ENCODE measurements at regions not wholly inside any gene's neighbourhood (a gene's known extent, or its start where the extent isn't known, plus 50 kb on each side); places are given as distances from the start of the nearest gene placed in this dataset.

DNA sequence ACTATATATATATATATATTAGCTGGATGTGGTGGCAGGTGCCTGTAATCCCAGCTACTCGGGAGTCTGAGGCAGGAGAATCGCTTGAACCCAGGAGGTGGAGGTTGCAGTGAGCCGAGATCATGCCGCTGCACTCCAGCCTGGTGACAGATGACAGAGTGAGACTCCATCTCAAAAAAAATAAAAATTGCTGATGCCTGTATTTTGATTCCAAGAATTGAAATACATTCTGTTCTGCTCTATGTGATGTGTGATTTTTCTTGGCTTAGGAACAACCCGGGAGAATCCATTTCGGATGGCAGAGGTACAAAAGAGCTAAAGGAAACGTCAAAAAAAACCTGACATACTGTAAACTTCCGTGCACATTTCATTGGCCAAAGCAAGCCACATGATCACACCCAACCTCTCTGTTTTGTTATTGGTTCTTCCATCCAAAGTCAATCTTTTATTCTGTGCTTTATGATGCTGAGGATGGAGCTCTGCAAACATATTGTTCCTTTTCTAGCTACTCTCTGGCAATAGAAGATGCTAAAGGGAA lies 478.1 kb upstream of the MAP2 start:
- Histone ChIP-seq H3K4me1 (ENCODE audit: control insufficient read depth in 2 of 2, insufficient read depth in 2 of 2, low read length in 2 of 2) (no peaks in the 10 kb centered on the region), H3K9me3 (ENCODE audit: control insufficient read depth in 2 of 2, insufficient read depth in 1 of 2, low read length in 1 of 2) (no peaks in the 10 kb centered on the region), H3K4me3 (ENCODE audit: low read length in 2 of 2) (no peak overlapping the region), H3K36me3 (ENCODE audit: control insufficient read depth in 2 of 2, insufficient read depth in 2 of 2, low read length in 1 of 2) (no peaks in the 10 kb centered on the region), H3K27ac (ENCODE audit: low read depth in 1 of 2, low read length in 1 of 2) (peak overlapping the region in 1 of 2 donors; percentile 39), H3K27me3 (ENCODE audit: control insufficient read depth in 2 of 2, insufficient read depth in 1 of 2, low read length in 1 of 2) (no peaks in the 10 kb centered on the region)
- DNase-seq (ENCODE audit: low read depth in 6 of 9, low spot score in 9 of 9) = no peak
- 76% methylated on average over 8 of the region's 8 CpGs for WGBS

DNA sequence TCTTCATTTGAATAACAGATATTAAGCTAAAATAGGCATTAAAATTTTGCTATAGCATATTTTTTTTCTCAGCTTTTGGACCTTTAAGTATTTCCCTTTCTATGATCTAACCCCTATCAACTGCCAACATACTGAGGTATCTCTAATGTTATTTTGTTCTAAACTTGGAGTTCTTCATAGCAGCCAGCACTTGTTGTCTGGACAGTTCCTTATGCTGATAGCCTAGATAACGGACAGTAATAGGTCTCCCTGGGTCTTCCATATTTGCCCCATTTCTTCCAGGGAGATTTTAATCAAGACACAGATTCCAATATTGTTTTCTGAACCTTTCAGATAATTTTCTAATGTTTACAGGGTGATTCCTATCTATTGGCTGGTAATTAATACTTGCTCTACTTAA lies 475.8 kb upstream of the MAP2 start:
- Histone ChIP-seq H3K36me3 (ENCODE audit: control insufficient read depth in 2 of 2, insufficient read depth in 2 of 2, low read length in 1 of 2) (no peaks in the 10 kb centered on the region), H3K27ac (ENCODE audit: low read depth in 1 of 2, low read length in 1 of 2) (no peak overlapping the region), H3K9me3 (ENCODE audit: control insufficient read depth in 2 of 2, insufficient read depth in 1 of 2, low read length in 1 of 2) (no peaks in the 10 kb centered on the region), H3K27me3 (ENCODE audit: control insufficient read depth in 2 of 2, insufficient read depth in 1 of 2, low read length in 1 of 2) (no peaks in the 10 kb centered on the region), H3K4me3 (ENCODE audit: low read length in 2 of 2) (no peak overlapping the region), H3K4me1 (ENCODE audit: control insufficient read depth in 2 of 2, insufficient read depth in 2 of 2, low read length in 2 of 2) (no peaks in the 10 kb centered on the region)
- no peak for DNase-seq (ENCODE audit: low read depth in 6 of 9, low spot score in 9 of 9)
- WGBS = 83% methylated on average over 1 of the region's 1 CpG

DNA sequence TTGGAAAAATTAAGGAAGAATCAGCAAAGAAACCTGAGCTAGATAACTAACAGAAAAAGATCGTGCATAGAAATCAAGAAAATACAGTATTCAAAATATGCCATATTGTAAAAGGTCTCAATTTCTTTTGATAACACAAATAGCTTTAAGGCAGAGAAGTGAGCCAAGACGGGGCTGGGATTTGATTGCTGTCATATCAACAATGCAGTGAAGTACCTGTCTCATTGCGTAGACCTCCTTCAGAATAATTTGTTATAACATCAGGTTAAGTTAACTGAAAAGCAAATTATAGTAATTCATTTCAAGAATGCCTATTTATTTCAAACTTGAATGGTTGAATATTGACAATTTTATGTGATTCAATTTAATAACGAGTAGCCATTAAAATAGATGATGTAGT lies 453.8 kb upstream of the MAP2 start:
- H3K27me3 ChIP-seq (ENCODE audit: control insufficient read depth in 2 of 2, insufficient read depth in 1 of 2, low read length in 1 of 2) = no peaks in the 10 kb centered on the region
- no peaks in the 10 kb centered on the region for H3K4me1 ChIP-seq (ENCODE audit: control insufficient read depth in 2 of 2, insufficient read depth in 2 of 2, low read length in 2 of 2)
- WGBS = 89% methylated on average over 4 of the region's 4 CpGs
- no peak overlapping the region for H3K4me3 ChIP-seq (ENCODE audit: low read length in 2 of 2)
- H3K9me3 ChIP-seq (ENCODE audit: control insufficient read depth in 2 of 2, insufficient read depth in 1 of 2, low read length in 1 of 2) = no peaks in the 10 kb centered on the region
- DNase-seq (ENCODE audit: low read depth in 6 of 9, low spot score in 9 of 9) = no peak
- no peaks in the 10 kb centered on the region for H3K36me3 ChIP-seq (ENCODE audit: control insufficient read depth in 2 of 2, insufficient read depth in 2 of 2, low read length in 1 of 2)
- H3K27ac ChIP-seq (ENCODE audit: low read depth in 1 of 2, low read length in 1 of 2) = no peak overlapping the region

GRCh38 chr2:208977582-208977981 lies 446.3 kb upstream of the MAP2 start:
- Histone ChIP-seq H3K9me3 (ENCODE audit: control insufficient read depth in 2 of 2, insufficient read depth in 1 of 2, low read length in 1 of 2) (no peaks in the 10 kb centered on the region), H3K36me3 (ENCODE audit: control insufficient read depth in 2 of 2, insufficient read depth in 2 of 2, low read length in 1 of 2) (no peaks in the 10 kb centered on the region), H3K4me1 (ENCODE audit: control insufficient read depth in 2 of 2, insufficient read depth in 2 of 2, low read length in 2 of 2) (no peaks in the 10 kb centered on the region), H3K27me3 (ENCODE audit: control insufficient read depth in 2 of 2, insufficient read depth in 1 of 2, low read length in 1 of 2) (no peaks in the 10 kb centered on the region), H3K27ac (ENCODE audit: low read depth in 1 of 2, low read length in 1 of 2) (no peak overlapping the region), H3K4me3 (ENCODE audit: low read length in 2 of 2) (no peak overlapping the region)
- DNase-seq (ENCODE audit: low read depth in 6 of 9, low spot score in 9 of 9) = no peak
- WGBS = 80% methylated on average over 2 of the region's 2 CpGs

- Histone ChIP-seq H3K27ac (ENCODE audit: low read depth in 1 of 2, low read length in 1 of 2) (no peak overlapping the region), H3K9me3 (ENCODE audit: control insufficient read depth in 2 of 2, insufficient read depth in 1 of 2, low read length in 1 of 2) (no peaks in the 10 kb centered on the region), H3K27me3 (ENCODE audit: control insufficient read depth in 2 of 2, insufficient read depth in 1 of 2, low read length in 1 of 2) (no peaks in the 10 kb centered on the region), H3K36me3 (ENCODE audit: control insufficient read depth in 2 of 2, insufficient read depth in 2 of 2, low read length in 1 of 2) (no peaks in the 10 kb centered on the region), H3K4me1 (ENCODE audit: control insufficient read depth in 2 of 2, insufficient read depth in 2 of 2, low read length in 2 of 2) (no peaks in the 10 kb centered on the region), H3K4me3 (ENCODE audit: low read length in 2 of 2) (no peak overlapping the region)
- no peak for DNase-seq (ENCODE audit: low read depth in 6 of 9, low spot score in 9 of 9)
Observed at GRCh38 chr2:208978946-208979345, 444.9 kb upstream of the MAP2 start.

GRCh38 chr2:208980321-208980720 lies 443.5 kb upstream of the MAP2 start:
- H3K9me3 ChIP-seq (ENCODE audit: control insufficient read depth in 2 of 2, insufficient read depth in 1 of 2, low read length in 1 of 2) = no peaks in the 10 kb centered on the region
- no peaks in the 10 kb centered on the region for H3K27me3 ChIP-seq (ENCODE audit: control insufficient read depth in 2 of 2, insufficient read depth in 1 of 2, low read length in 1 of 2)
- H3K27ac ChIP-seq (ENCODE audit: low read depth in 1 of 2, low read length in 1 of 2) = no peak overlapping the region
- no peaks in the 10 kb centered on the region for H3K36me3 ChIP-seq (ENCODE audit: control insufficient read depth in 2 of 2, insufficient read depth in 2 of 2, low read length in 1 of 2)
- H3K4me1 ChIP-seq (ENCODE audit: control insufficient read depth in 2 of 2, insufficient read depth in 2 of 2, low read length in 2 of 2) = no peaks in the 10 kb centered on the region
- DNase-seq (ENCODE audit: low read depth in 6 of 9, low spot score in 9 of 9) = no peak
- H3K4me3 ChIP-seq (ENCODE audit: low read length in 2 of 2) = no peak overlapping the region

DNA sequence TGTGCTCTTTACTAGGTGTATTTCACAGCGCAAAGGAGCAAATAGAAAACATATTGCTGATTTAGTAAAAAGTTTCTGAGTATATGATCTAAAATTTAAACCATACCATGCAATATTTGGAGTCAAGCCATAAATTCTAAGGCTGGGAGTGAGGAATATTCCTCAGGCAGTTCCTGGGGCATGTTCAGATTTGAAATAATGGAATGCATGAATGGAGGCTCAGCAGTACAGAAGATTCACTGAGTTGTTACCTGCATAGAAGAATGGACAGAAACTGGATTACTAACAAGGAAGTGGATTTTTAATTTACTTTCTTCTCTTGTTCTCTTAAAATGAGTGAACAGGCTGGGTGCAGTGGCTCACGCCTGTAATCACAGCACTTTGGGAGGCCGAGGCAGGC lies 441.0 kb upstream of the MAP2 start:
- WGBS = 97% methylated on average over 3 of the region's 3 CpGs
- Histone ChIP-seq H3K4me1 (ENCODE audit: control insufficient read depth in 2 of 2, insufficient read depth in 2 of 2, low read length in 2 of 2) (no peaks in the 10 kb centered on the region), H3K4me3 (ENCODE audit: low read length in 2 of 2) (no peak overlapping the region), H3K9me3 (ENCODE audit: control insufficient read depth in 2 of 2, insufficient read depth in 1 of 2, low read length in 1 of 2) (no peaks in the 10 kb centered on the region), H3K36me3 (ENCODE audit: control insufficient read depth in 2 of 2, insufficient read depth in 2 of 2, low read length in 1 of 2) (no peaks in the 10 kb centered on the region), H3K27ac (ENCODE audit: low read depth in 1 of 2, low read length in 1 of 2) (no peak overlapping the region), H3K27me3 (ENCODE audit: control insufficient read depth in 2 of 2, insufficient read depth in 1 of 2, low read length in 1 of 2) (no peaks in the 10 kb centered on the region)
- DNase-seq (ENCODE audit: low read depth in 6 of 9, low spot score in 9 of 9) = no peak

DNA sequence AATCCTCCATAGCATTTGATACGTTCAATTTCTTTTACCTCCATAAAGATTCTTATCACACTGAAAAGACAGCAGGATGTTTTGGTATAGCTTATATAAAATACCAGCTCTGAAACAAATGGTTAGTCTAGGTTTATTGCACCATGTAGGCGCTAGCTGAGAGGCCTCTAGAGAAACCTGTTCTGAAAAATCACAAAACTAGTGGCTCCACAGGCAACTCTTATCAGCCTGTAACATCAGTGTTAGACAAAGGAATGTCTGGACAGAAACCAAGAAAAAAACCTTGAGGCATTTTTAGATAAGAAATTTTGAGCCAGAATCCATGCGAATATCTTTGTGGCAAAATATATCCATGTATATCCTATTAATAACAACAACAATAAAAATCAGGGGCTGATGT lies 440.4 kb upstream of the MAP2 start:
- no peak for DNase-seq (ENCODE audit: low read depth in 6 of 9, low spot score in 9 of 9)
- no peaks in the 10 kb centered on the region for H3K9me3 ChIP-seq (ENCODE audit: control insufficient read depth in 2 of 2, insufficient read depth in 1 of 2, low read length in 1 of 2)
- H3K4me1 ChIP-seq (ENCODE audit: control insufficient read depth in 2 of 2, insufficient read depth in 2 of 2, low read length in 2 of 2) = no peaks in the 10 kb centered on the region
- H3K27ac ChIP-seq (ENCODE audit: low read depth in 1 of 2, low read length in 1 of 2) = no peak overlapping the region
- 91% methylated on average over 3 of the region's 3 CpGs for WGBS
- no peaks in the 10 kb centered on the region for H3K27me3 ChIP-seq (ENCODE audit: control insufficient read depth in 2 of 2, insufficient read depth in 1 of 2, low read length in 1 of 2)
- no peaks in the 10 kb centered on the region for H3K36me3 ChIP-seq (ENCODE audit: control insufficient read depth in 2 of 2, insufficient read depth in 2 of 2, low read length in 1 of 2)
- no peak overlapping the region for H3K4me3 ChIP-seq (ENCODE audit: low read length in 2 of 2)

DNA sequence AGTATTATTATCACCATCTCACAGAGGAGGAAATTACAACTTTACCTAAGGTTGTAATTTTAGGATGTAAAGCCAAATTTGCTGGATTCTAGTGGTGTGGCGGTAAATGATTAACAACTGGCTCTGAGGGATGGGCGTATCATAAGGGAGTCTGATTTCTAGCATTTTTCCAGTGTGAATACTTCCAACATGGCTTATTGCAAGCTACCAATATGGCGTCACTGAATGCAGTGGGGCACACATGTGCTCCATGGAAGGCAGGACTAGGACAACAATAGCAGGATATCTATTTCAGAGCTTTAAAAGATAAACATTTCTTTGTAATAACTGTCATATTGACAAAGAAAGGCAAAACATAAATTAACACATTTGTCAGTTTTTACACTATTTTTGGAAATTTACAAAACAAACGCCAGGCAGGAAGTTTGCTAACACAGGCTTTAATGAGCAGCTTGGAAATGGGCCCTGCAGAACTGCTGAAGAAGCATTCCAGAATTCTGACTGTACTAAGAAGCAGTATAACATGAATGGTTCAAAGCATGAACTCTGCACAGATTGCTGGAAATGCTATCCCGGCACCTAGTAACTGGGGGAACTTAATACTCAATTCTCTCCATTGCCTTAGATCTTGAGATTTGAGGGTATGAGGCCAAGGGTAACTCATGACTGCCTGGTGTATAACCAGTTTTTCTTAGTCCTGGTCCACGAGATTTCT lies 439.3 kb upstream of the MAP2 start:
- no peak for DNase-seq (ENCODE audit: low read depth in 6 of 9, low spot score in 9 of 9)
- 85% methylated on average over 6 of the region's 6 CpGs for WGBS

More for the DNA sequence above, 439.3 kb upstream of the MAP2 start:
- Histone ChIP-seq H3K4me1 (ENCODE audit: control insufficient read depth in 2 of 2, insufficient read depth in 2 of 2, low read length in 2 of 2) (no peaks in the 10 kb centered on the region), H3K4me3 (ENCODE audit: low read length in 2 of 2) (no peak overlapping the region), H3K27ac (ENCODE audit: low read depth in 1 of 2, low read length in 1 of 2) (peak overlapping the region in 1 of 2 donors; percentile 18), H3K27me3 (ENCODE audit: control insufficient read depth in 2 of 2, insufficient read depth in 1 of 2, low read length in 1 of 2) (no peaks in the 10 kb centered on the region), H3K9me3 (ENCODE audit: control insufficient read depth in 2 of 2, insufficient read depth in 1 of 2, low read length in 1 of 2) (no peaks in the 10 kb centered on the region), H3K36me3 (ENCODE audit: control insufficient read depth in 2 of 2, insufficient read depth in 2 of 2, low read length in 1 of 2) (no peaks in the 10 kb centered on the region)
